ENCODE measurements at regions not wholly inside any gene's neighbourhood (a gene's known extent, or its start where the extent isn't known, plus 50 kb on each side); places are given as distances from the start of the nearest gene placed in this dataset.
"Not testable (repeated sequence)": the region's sequence is repeated elsewhere in the genome, so short reads cannot be mapped to it uniquely, and the experiment has no call there.

DNA sequence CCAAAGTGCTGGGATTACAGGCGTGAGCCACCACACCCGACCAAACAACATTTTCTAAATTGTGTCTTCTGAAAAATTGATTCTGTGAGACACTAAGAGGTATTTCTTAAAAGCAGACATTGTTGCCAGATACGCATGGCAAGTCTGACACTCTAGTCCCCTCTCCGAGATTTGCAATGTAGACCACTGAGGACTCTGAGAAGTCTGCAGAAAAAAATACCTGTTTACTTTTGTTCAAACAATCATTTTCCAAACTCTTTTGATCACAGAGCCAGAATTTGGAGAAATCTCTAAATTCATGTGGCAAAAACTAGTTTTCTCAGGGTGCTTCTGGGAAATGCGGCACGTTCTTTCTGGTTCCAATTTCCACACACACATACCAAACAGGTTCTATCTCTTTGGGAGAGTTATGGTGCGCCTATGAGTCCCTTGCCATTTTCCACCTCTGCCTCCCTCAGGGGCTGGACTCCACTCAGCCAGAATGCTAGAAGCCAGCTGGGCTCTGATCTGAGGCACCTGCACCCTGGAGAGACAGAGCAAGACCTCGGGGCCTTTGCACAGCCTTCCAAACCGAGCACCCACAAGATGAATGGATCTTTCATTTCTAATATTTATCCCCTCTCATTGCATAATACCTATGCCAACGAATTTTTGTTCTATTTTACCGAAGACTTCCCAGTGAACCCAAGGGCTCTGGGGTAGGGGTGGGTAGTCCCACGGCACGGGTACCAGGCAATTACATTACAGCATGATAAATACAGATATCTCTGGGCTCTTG, 152.7 kb downstream of the MYCN start:
- H3K4me2 ChIP-seq (ENCODE audit: low read depth, low read length, poor library complexity, severe bottlenecking), result no peak overlapping the region
- no peaks in the 10 kb centered on the region for H4K20me1 ChIP-seq (ENCODE audit: insufficient read depth, low read length, poor library complexity, severe bottlenecking)
- H3K27me3 ChIP-seq (ENCODE audit: insufficient read depth, low read length, poor library complexity, severe bottlenecking), result no peaks in the 10 kb centered on the region
- H3K4me1 ChIP-seq (ENCODE audit: insufficient read depth, low read length, poor library complexity, severe bottlenecking), result no peaks in the 10 kb centered on the region
- H3K9me2 ChIP-seq (replicated peaks; ENCODE audit: low read depth, low read length), result no peaks in the 10 kb centered on the region
- no peaks in the 10 kb centered on the region for H3F3A ChIP-seq (ENCODE audit: low read depth)
- no peaks in the 10 kb centered on the region for H3K9me3 ChIP-seq (ENCODE audit: insufficient read depth, low read depth, low read length)
- TF ChIP-seq EZH2phosphoT487 (IDR thresholded peaks at IDR 0.05; ENCODE audit: borderline replicate concordance), result no peak
- TF ChIP-seq, protein P1, sequence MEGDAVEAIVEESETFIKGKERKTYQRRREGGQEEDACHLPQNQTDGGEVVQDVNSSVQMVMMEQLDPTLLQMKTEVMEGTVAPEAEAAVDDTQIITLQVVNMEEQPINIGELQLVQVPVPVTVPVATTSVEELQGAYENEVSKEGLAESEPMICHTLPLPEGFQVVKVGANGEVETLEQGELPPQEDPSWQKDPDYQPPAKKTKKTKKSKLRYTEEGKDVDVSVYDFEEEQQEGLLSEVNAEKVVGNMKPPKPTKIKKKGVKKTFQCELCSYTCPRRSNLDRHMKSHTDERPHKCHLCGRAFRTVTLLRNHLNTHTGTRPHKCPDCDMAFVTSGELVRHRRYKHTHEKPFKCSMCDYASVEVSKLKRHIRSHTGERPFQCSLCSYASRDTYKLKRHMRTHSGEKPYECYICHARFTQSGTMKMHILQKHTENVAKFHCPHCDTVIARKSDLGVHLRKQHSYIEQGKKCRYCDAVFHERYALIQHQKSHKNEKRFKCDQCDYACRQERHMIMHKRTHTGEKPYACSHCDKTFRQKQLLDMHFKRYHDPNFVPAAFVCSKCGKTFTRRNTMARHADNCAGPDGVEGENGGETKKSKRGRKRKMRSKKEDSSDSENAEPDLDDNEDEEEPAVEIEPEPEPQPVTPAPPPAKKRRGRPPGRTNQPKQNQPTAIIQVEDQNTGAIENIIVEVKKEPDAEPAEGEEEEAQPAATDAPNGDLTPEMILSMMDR (conservative IDR thresholded peaks at IDR 0.05; ENCODE audit: low read length), result no peak
- no peak overlapping the region for H2AFZ ChIP-seq (ENCODE audit: low read length)
- no peaks in the 10 kb centered on the region for H3K36me3 ChIP-seq (ENCODE audit: insufficient read depth, low read length)
- H3K9ac ChIP-seq (ENCODE audit: low read depth, low read length, poor library complexity, severe bottlenecking), result no peak overlapping the region
- no peaks in the 10 kb centered on the region for H3K79me2 ChIP-seq (ENCODE audit: insufficient read depth, low read length)
- no peak overlapping the region for H3K4me3 ChIP-seq (ENCODE audit: low read length, poor library complexity, severe bottlenecking)

DNA sequence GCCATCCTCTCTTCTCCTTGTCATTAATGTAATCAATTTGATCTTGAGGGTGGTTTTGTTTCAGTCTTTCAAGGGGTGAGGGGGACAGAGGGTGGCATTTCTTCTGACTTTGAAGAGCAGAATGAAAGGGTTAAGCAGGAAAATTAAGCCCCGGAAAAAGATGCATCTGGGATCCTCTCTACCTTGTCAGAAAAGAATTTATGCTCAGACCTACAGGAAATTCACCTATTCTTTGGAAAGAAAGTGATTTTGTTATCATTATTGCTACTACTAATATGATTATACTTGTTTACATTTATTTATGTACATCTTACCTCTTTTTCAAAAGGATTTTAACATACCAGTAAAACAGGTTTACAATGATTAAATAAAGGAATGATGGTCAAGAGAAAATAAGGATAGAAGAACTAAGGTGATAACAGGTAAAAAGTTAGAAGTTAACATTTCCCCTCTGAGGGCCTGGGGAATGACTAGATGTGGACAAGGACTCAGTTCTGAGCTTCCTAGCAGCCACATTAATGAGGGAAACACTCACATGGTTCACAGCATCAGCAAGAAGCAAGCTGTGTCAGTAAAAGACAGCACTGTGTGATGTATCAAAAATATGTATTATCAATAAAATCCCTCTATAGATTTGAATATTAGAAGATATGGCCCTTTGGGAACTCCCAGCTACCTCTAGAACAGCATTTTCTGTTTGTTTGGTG, 151.4 kb downstream of the MYCN start:
- H3K9ac ChIP-seq (ENCODE audit: low read depth, low read length, poor library complexity, severe bottlenecking), result no peak overlapping the region
- H3K27me3 ChIP-seq (ENCODE audit: insufficient read depth, low read length, poor library complexity, severe bottlenecking), result no peaks in the 10 kb centered on the region
- H3K9me2 ChIP-seq (replicated peaks; ENCODE audit: low read depth, low read length), result no peaks in the 10 kb centered on the region
- no peaks in the 10 kb centered on the region for H3K4me1 ChIP-seq (ENCODE audit: insufficient read depth, low read length, poor library complexity, severe bottlenecking)
- no peak overlapping the region for H3K4me3 ChIP-seq (ENCODE audit: low read length, poor library complexity, severe bottlenecking)
- H3K79me2 ChIP-seq (ENCODE audit: insufficient read depth, low read length), result no peaks in the 10 kb centered on the region
- no peak overlapping the region for H3K4me2 ChIP-seq (ENCODE audit: low read depth, low read length, poor library complexity, severe bottlenecking)
- H3K36me3 ChIP-seq (ENCODE audit: insufficient read depth, low read length), result no peaks in the 10 kb centered on the region
- no peak overlapping the region for H2AFZ ChIP-seq (ENCODE audit: low read length)
- H3F3A ChIP-seq (ENCODE audit: low read depth), result no peaks in the 10 kb centered on the region
- no peak for TF ChIP-seq EZH2phosphoT487 (IDR thresholded peaks at IDR 0.05; ENCODE audit: borderline replicate concordance)
- TF ChIP-seq, protein P1 (conservative IDR thresholded peaks at IDR 0.05; ENCODE audit: low read length), result no peak
- H4K20me1 ChIP-seq (ENCODE audit: insufficient read depth, low read length, poor library complexity, severe bottlenecking), result no peaks in the 10 kb centered on the region
- no peaks in the 10 kb centered on the region for H3K9me3 ChIP-seq (ENCODE audit: insufficient read depth, low read depth, low read length)

DNA sequence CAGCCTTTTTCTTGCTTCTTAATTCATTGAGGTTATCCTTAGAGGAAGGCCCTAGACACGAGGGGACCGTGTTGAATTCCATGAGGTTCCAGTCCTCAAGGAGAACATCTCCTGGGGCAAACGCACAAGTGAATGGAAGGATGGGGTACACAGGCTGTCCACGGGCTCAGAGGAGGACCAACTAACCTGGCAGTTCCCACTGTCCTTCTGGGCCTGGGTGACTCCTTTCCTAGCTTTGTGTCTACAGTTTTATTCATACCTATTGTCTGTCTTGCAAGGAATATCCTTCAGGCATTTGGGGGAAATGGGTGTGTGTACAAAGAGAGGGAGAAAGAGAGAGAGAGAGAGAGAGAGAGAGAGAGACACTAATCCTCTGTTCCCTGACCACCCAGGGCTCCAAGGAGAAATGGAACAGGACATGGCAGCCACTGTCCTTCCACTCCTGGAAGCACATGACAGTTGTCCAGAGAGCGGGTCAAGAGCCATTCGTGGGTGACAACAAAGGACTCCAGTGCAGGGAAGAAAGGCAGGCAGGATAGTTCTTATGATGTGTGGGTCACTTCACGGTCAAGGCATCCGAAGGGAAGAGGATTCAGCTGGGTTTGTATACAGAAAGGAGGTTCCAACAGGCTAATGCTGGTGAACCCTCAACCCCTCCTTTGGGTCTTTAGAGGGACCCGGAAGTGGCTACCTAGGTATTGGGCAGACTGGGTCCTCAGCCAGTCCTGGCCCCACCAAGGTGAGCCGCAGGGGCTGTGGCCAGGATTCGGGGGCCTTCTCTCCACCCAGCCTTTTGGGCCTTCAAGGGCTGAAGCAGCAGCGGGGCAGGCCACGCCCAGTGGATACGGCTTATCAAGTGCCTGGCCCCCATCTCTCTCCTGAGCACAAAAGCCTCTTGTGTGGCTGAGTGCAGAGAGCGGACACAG, 150.6 kb downstream of the MYCN start:
- Histone ChIP-seq H3K27me3 (ENCODE audit: insufficient read depth, low read length, poor library complexity, severe bottlenecking) (no peaks in the 10 kb centered on the region), H4K20me1 (ENCODE audit: insufficient read depth, low read length, poor library complexity, severe bottlenecking) (no peaks in the 10 kb centered on the region), H3K4me1 (ENCODE audit: insufficient read depth, low read length, poor library complexity, severe bottlenecking) (no peaks in the 10 kb centered on the region), H3K9me2 (replicated peaks; ENCODE audit: low read depth, low read length) (no peaks in the 10 kb centered on the region), H3K9me3 (ENCODE audit: insufficient read depth, low read depth, low read length) (no peaks in the 10 kb centered on the region), H3K36me3 (ENCODE audit: insufficient read depth, low read length) (no peaks in the 10 kb centered on the region), H3K79me2 (ENCODE audit: insufficient read depth, low read length) (no peaks in the 10 kb centered on the region), H3K4me3 (ENCODE audit: low read length, poor library complexity, severe bottlenecking) (no peak overlapping the region), H3F3A (ENCODE audit: low read depth) (no peaks in the 10 kb centered on the region), H3K9ac (ENCODE audit: low read depth, low read length, poor library complexity, severe bottlenecking) (no peak overlapping the region), H2AFZ (ENCODE audit: low read length) (no peak overlapping the region), H3K4me2 (ENCODE audit: low read depth, low read length, poor library complexity, severe bottlenecking) (no peak overlapping the region)
- no peak for TF ChIP-seq EZH2phosphoT487 (IDR thresholded peaks at IDR 0.05; ENCODE audit: borderline replicate concordance)
- TF ChIP-seq, protein P1 (conservative IDR thresholded peaks at IDR 0.05; ENCODE audit: low read length), result no peak

DNA sequence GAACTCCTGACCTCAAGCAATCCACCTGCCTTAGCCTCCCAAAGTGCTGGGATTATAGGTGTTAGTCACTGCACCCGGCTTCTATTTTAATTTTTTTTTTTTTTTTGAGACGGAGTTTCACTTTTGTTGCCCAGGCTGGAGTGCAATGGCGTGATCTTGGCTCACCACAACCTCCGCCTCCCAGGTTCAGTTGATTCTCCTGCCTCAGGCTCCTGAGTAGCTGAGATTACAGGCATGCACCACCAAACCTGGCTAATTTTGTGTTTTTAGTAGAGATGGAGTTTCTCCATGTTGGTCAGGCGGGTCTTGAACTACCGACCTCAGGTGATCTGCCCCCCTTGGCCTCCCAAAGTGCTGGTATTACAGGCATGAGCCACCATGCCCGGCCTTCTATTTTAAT, 149.1 kb downstream of the MYCN start:
- H3K9me2 ChIP-seq (replicated peaks; ENCODE audit: low read depth, low read length); H3K9me3 ChIP-seq (ENCODE audit: insufficient read depth, low read depth, low read length); H3K4me2 ChIP-seq (ENCODE audit: low read depth, low read length, poor library complexity, severe bottlenecking); H3F3A ChIP-seq (ENCODE audit: low read depth); H2AFZ ChIP-seq (ENCODE audit: low read length); H3K4me1 ChIP-seq (ENCODE audit: insufficient read depth, low read length, poor library complexity, severe bottlenecking); H3K79me2 ChIP-seq (ENCODE audit: insufficient read depth, low read length); H3K9ac ChIP-seq (ENCODE audit: low read depth, low read length, poor library complexity, severe bottlenecking); H3K27me3 ChIP-seq (ENCODE audit: insufficient read depth, low read length, poor library complexity, severe bottlenecking); H3K36me3 ChIP-seq (ENCODE audit: insufficient read depth, low read length); H3K4me3 ChIP-seq (ENCODE audit: low read length, poor library complexity, severe bottlenecking); H4K20me1 ChIP-seq (ENCODE audit: insufficient read depth, low read length, poor library complexity, severe bottlenecking): not testable (repeated sequence)
